AG09319 (cell line): ENCODE measurements at regions not wholly inside any gene's neighbourhood (a gene's known extent, or its start where the extent isn't known, plus 50 kb on each side); places are given as distances from the start of the nearest gene placed in this dataset.

Experiments
- DNase-seq: peaks from one replicate; pipeline ENCODE4 v3.0.0-alpha.2; 2010; ENCODE audit warnings: low read depth; ENCODE audit errors: extremely low read depth
- TF ChIP-seq, protein P1 (sequence below): IDR thresholded peaks from 2 replicates; pipeline ENCODE4 v1.5.1; 2011; ENCODE audit warnings: low read depth, mild to moderate bottlenecking, inconsistent platforms, low read length, moderate library complexity

- DNase-seq = no peak
Measured at GRCh38 chr6:155611742-155612141, 156.1 kb upstream of the NOX3 start.

DNA sequence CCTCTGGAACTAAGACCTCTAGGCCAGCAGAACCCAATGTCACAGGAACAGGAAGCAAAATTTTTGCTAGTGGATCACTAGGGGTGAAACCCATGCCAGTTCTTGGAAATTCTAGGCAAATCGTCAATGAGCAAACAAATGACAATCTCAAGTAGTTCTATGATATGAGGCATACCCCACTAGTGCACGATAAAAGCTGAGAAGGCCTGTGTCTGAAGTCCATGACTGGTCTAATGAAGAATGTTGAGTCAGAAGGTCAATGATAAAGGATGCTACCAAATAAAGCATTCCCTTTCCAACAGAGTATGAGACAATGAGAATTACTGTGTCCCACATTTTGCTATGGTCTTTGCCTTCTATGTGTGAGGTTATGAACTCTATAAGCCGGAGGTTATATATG lies 149.4 kb upstream of the NOX3 start:
- no peak for DNase-seq
- TF ChIP-seq, protein P1, sequence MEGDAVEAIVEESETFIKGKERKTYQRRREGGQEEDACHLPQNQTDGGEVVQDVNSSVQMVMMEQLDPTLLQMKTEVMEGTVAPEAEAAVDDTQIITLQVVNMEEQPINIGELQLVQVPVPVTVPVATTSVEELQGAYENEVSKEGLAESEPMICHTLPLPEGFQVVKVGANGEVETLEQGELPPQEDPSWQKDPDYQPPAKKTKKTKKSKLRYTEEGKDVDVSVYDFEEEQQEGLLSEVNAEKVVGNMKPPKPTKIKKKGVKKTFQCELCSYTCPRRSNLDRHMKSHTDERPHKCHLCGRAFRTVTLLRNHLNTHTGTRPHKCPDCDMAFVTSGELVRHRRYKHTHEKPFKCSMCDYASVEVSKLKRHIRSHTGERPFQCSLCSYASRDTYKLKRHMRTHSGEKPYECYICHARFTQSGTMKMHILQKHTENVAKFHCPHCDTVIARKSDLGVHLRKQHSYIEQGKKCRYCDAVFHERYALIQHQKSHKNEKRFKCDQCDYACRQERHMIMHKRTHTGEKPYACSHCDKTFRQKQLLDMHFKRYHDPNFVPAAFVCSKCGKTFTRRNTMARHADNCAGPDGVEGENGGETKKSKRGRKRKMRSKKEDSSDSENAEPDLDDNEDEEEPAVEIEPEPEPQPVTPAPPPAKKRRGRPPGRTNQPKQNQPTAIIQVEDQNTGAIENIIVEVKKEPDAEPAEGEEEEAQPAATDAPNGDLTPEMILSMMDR = no peak

More at GRCh38 chr6:155611742-155612141, 156.1 kb upstream of the NOX3 start:
- TF ChIP-seq, protein P1 = no peak

GRCh38 chr6:155599561-155599960 lies 143.9 kb upstream of the NOX3 start:
- TF ChIP-seq, protein P1 = no peak
- DNase-seq = no peak

DNA sequence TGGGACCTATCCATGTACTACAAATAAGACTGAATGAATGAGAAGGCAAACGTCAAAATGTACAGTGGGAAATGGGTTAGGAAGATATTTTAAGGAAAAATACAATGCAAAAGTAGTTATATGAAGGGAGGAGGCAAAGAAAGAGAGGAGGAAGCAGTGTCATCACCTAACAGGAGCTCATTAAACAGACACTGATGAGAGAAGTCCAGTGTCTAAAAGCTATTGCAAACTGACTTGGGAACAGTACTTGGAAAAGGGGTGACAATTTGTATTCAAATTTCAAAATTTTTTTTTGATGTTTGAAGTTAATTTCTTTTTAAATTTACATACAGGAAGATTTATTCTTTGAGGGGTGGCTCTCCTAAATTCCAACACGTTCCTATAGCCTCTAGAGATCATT lies 143.5 kb upstream of the NOX3 start:
- DNase-seq = no peak
- TF ChIP-seq, protein P1 = no peak

GRCh38 chr6:155595284-155595683 lies 139.6 kb upstream of the NOX3 start:
- no peak for DNase-seq
- TF ChIP-seq, protein P1 = no peak

- no peak for DNase-seq
- TF ChIP-seq, protein P1 = no peak
Measured at GRCh38 chr6:155591741-155592140, 136.1 kb upstream of the NOX3 start.

- TF ChIP-seq, protein P1 = no peak
- no peak for DNase-seq
Measured at GRCh38 chr6:155589190-155589589, 133.6 kb upstream of the NOX3 start.

DNA sequence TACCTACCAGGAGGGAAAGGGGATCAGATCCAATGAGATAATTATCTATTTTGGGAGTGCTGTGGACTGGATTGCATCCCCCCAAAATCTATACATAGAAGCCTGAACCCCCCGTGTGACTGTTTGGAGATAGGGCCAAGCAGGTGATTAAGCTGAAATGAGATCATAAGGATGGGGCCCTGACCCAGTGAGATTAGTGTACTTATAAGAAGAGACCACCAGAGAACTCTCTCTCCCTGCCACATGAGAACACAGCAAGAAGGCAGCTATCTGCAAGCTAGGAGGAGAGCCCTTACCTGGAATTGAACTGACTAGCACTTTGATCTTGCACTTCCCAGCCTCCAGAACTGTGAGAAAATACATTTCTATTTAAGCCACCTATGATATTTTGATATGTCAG lies 132.2 kb upstream of the NOX3 start:
- TF ChIP-seq, protein P1 = no peak
- no peak for DNase-seq
